NCI-H146 treated with DMSO at 0.1 percent for 48 hours (cell line): ENCODE measurements at regions not wholly inside any gene's neighbourhood (a gene's known extent, or its start where the extent isn't known, plus 50 kb on each side); places are given as distances from the start of the nearest gene placed in this dataset.

Experiments
- DNase-seq: peaks from one replicate; lab custom pipeline; 2025; ENCODE audit not compliant: unreplicated experiment; lab: John Stamatoyannopoulos, UW

GRCh38 chr15:31957581-31957980 is 72.7 kb upstream of the CHRNA7 start:
- no peak for DNase-seq

DNA sequence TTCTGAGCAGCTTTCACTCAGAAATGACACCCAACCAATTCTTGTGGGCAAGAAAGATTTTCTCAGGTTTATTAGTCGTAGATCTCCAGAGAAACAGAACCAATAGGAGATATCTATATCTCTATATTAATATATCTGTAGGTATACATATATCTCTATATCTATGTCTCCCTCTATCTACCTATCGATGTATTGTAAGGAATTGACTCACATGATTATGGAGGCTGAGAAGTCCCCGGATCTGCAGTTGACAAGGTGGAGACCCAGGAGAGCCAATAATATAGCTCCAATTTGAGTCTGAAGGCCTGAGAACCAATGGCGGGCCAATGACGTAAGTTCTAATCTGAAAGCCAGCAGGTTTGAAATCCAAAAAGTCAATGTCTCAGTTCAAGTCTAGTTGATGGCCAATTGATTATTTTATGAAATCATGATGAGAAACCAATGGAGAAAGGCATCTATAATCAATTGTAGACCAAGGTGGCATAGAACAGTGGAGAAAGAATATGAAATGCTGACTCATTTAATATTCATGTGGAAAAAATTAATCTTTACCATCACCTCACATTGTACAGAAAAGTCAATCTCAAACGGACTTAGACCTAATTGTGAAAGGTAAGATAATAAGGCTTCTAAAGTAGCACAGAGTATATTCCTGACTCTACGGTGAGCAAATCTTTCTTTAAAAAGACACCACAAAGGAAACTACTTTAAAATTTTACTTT is 65.6 kb upstream of the CHRNA7 start:
- no peak for DNase-seq

- DNase-seq = no peak
Observed at GRCh38 chr15:31970007-31970406, 60.3 kb upstream of the CHRNA7 start.

GRCh38 chr15:31973197-31973596 is 57.1 kb upstream of the CHRNA7 start:
- no peak for DNase-seq

- no peak for DNase-seq
Observed at GRCh38 chr15:31974154-31974794, 56.0 kb upstream of the CHRNA7 start.

DNA sequence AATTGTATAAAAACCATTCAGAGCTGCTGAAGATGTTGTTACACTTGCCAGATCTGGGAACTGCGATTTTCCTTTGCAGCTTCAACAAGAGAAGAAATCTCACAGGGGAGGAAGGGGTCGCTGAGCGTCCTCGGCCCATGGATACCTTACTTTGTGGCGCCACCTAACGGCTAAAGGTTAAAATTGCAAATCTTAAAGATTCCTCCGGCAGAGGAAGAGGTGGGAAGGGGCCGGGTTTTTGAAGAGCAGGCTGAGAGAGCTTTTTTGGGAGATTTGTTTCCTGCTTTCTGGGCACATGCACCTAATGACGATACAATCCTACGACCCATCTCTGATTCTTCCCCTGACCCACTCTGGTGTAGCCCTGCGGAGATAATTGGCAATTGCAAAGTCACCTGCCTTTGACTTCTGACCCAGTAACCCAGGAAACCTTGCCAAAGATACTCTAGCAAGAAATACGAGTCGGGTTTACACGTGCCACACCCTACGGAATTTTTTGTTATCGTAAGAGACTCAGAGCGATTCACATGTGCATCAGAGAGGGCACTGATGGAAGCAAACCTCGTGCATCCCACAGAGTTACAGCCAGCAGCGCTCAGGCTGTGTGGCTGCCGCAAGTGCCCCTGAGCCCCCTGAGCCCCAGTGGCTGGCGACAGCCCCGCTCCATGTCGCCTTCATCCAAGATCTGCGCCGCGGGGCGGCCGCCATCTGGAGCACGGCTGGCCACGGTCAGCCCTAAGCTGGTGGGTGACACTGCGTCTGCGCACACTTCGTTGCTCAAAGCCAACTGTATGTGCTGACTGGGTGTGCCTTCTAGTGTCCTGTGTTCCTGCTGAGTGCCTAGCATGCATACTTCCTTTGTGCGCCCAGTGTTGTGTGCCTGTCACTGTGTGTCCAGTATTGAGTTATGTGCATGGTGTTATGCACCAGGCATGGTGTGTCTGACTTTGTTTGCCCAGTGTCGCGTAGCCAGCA is 55.2 kb upstream of the CHRNA7 start:
- no peak for DNase-seq

DNA sequence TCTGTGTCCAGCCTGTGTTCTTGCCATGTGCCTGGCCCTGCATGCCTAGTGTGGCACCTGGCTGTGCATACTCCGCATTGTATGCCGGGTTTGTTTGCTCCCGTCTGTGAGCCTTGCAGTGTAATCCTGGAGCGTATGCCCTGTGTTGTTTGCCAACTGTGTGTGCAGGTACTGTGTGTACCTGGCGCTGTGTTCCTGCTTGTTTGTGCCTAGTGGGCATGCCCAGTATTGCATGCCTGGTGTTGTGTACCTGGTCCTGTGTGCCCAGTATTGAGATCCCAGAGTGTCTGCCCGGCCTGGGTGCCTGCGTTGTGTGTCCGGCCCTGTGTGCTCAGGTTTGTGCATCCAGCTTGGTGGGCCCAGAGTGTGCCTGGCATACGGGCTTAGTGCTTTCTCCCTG is 54.5 kb upstream of the CHRNA7 start:
- no peak for DNase-seq

GRCh38 chr15:31977138-31977537 is 53.2 kb upstream of the CHRNA7 start:
- DNase-seq = no peak

DNA sequence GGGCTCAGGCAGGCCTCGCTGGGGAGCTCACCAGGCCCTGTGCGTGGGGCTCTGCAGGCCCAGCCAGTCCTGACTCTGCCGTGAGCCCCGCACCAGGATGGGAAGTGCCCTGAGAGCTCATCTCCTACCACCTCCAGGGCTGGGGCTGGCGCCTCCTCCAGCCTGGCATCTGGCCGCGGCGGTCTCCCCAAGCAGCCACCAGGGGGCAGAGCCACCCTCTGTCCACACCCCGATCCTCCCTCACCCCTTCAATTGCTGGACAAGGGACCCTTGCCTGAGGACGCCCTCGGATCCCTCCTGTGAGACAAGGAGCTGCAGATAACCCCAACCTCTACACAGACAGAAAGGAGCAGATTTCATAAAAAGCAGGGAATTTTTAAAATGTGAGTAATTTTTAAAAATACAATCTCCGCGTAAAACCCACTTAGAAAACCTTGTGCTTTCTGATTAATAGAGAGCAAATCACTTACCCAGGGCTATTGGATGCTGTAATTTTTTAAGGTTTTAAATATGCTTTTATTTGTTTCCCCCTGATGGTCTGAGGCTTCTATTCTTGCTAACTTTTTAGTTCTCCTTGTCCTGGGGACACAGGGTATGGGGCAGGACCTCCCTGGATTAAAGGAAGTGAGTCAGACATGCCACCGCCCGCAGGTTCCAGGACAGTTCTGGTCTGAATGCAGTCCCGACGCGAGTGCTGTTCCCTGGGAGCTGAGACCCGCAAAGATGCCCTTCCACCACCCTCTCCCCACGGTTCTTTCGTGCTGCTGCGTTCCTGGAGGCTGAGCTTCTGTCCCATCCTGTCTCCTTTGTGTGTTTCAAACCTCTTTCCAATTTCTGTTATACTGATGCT is 52.3 kb upstream of the CHRNA7 start:
- no peak for DNase-seq
